HG03575 (cell line): ENCODE measurements at regions not wholly inside any gene's neighbourhood (a gene's known extent, or its start where the extent isn't known, plus 50 kb on each side); places are given as distances from the start of the nearest gene placed in this dataset.

Source experiments
- ATAC-seq: cut with Tn5 transposase; IDR thresholded peaks from one replicate; pipeline ENCODE4 v1.9.1; 2021; ENCODE audit not compliant: unreplicated experiment, insufficient number of reproducible peaks, low FRiP score; ENCODE audit errors: extremely low read depth

- no peak for ATAC-seq
Measured at GRCh38 chr5:173734716-173735115, 118.3 kb upstream of the BOD1 start.

GRCh38 chr5:173735184-173735583, 118.7 kb upstream of the BOD1 start:
- ATAC-seq = no peak

GRCh38 chr5:173735691-173736090, 119.2 kb upstream of the BOD1 start:
- no peak for ATAC-seq

DNA sequence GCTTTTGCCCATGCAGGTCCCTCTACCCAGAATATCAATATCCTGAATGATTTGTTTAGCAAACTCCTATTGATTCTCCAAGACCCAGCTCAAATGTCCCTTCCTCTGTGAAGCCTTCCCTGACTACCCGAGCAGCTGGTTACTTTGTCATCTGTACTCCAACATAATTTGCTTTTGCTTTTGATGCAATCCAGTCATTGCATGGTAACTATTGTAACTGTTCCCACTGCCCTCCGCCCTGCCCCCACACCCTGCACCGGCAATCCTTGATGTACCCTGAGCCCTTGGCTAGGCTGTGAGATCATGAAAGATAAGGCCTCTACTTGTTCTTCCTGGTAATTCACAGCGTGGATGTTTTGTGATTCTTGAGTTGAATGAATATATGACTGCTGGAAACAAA, 119.9 kb upstream of the BOD1 start:
- ATAC-seq = no peak

DNA sequence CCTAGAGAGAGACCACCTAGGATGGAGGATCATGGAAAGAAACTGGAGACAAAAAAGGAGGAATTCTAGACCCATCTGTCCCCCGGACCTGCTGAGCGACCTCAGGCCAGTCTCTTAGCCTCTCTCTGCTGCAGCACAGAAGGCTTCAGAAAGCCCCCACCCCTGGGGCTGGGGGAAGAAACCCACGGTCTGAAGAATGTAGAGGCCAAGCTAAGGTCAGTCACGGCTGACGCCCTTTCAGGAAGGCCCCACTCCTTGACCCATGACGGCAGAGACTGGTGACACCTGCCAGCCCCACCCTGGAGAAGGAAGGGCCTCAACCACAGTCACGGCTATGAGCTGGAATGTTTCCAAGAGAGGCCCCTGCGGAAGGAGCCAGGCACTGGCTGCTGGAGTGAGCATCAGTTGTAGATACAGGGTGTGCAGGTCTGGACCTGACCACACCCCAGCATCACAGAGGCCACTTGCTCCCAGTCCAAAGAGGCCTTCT, 120.5 kb upstream of the BOD1 start:
- peak; percentile 78 for ATAC-seq

DNA sequence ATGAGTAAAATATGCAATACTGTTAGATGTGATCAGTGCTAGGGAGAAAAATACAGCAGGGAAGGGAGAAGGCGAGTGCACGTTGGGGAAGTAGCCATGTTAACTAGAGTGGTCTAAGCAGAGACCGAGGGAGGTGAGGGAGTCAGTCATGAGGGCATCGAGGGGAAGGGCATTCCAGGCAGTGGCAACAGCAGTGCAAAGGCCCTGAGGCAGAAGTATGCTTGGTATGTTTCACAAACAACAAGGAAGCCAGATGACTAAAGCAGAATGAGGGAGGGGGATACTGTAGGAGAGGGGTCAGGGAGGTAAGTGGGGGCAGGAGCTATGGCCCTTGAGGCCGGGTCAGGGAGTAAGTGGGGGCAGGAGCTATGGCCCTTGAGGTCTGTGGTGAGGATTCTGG, 123.3 kb upstream of the BOD1 start:
- ATAC-seq = no peak

DNA sequence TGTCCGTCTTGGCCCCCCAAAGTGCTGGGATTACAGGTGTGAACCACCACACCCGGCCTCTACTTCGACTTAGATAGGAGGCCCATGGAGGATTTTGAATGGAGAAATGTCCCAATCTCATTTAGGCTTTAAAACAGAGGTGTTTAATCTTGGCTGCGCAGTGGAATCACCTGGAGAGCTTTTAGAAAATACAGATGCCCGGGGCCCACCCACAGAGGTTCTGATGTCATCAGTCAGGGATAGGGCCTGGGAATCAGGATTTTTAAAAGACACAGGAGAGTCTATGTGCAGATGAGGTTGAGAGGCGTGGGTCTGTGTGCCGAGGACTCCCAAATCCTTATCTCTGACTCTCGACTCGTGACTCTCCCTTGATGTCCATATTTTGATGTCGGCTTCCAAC, 124.0 kb upstream of the BOD1 start:
- ATAC-seq = no peak

DNA sequence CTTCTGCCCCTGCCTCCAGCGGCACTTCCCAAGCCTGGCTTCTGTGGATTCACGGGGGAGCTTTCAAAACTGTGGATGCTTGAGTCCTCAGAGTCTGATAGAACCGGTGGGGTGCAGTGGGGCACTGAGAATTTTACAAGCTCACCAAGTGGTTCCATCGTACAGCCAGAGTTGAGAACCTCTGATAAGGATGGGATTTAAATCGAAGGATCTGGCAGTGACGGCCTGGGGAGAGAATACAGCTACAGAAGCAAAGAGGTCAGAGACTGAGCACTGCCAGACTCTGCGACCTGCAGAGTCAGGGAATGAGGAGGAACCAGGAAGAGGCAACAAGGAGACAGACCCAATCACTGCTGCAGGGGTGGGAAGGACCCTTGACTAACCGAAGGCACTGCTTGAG, 124.6 kb upstream of the BOD1 start:
- ATAC-seq = no peak

DNA sequence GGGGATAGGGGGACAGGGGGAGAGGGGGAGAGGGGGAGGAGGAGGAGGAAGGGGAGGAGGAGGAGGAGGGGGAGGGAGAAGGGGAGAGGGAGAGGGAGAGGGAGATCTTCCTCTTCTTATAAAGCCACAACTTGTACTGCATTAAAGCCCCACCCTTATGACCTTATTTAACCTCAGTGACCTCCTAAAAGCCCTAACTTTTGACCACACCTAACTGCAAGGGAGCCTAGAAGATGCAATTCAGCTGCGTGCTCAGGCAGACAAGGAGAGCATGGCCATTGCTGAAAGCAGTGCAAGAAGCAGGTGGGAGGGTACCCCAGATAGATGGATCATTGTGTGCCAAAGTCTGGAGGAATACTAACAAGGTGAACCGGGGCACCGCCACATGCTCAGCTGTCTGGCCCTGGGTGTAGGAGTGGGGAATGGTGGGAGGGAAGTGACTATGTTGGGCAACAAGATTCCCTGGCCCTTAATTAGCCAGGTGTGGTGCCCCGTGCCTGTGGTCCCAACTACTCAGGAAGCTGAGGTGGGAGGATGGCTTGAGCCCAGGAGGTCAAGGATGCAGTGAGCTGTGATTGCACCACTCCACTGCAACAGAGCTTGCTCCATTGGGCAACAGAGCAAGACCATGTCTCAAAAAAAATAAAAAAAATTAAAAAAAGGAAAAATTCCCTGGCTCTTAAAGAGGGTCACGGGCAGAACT, 125.4 kb upstream of the BOD1 start:
- no peak for ATAC-seq

- peak; percentile 55 for ATAC-seq
Measured at GRCh38 chr5:173742432-173742816, 126.0 kb upstream of the BOD1 start.

DNA sequence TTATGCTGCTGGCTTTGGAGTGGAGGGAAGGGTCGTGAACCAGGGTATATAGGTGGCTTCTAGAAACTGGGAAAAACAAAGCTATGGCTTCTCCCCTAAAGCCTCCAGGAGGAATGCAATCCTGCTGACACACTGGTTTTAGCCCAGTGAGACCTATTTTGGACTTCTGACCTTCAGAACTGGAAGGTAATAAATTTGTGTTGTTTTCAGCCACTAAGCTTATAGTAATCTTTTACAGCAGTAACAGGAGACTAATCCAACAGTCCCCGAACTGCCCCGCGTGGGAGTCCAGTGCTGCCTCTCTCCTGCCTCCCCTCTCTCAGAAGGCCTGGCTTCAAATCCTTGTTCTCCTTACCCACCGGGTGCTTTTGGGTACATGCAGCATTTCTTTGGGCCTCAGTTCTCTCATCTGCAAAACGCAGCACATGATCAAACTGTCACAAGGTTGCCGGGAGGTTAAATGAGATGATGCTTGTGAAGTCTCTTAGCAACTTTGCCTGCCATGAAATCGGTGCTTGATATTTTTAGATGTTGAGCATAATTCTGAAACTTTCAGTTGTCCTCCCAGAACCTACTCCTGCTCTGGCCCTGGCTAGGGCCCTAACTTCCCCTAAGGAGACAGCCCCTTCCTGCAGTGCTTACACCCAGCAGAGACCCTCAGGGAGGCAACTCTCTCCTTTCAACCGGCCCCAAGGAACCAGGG, 127.3 kb upstream of the BOD1 start:
- no peak for ATAC-seq

- no peak for ATAC-seq
Measured at GRCh38 chr5:173744551-173744950, 128.1 kb upstream of the BOD1 start.

- ATAC-seq = no peak
Measured at GRCh38 chr5:173745123-173745522, 128.7 kb upstream of the BOD1 start.

- ATAC-seq = no peak
Measured at GRCh38 chr5:173745557-173745956, 129.1 kb upstream of the BOD1 start.

- ATAC-seq = no peak
Measured at GRCh38 chr5:173746047-173746646, 129.7 kb upstream of the BOD1 start.

- no peak for ATAC-seq
Measured at GRCh38 chr5:173747876-173748275, 131.4 kb upstream of the BOD1 start.

GRCh38 chr5:173750538-173751265, 134.3 kb upstream of the BOD1 start:
- ATAC-seq = no peak

DNA sequence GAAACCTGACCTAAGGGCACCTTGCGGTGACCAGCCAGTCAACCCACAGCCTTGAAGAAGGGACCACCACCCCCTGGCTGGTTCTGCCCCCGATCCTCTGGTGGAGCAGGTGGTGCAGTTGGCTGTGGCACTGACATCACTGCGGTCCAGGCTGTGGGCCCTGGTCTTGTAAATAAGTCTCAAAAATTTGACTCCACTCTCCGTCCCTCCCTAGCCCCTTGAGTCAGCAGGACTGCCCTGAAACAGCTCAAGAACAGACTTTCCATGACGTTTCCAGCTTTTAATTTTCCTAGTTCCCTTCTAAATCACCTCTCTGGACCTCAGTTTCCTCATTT, 134.8 kb upstream of the BOD1 start:
- no peak for ATAC-seq

DNA sequence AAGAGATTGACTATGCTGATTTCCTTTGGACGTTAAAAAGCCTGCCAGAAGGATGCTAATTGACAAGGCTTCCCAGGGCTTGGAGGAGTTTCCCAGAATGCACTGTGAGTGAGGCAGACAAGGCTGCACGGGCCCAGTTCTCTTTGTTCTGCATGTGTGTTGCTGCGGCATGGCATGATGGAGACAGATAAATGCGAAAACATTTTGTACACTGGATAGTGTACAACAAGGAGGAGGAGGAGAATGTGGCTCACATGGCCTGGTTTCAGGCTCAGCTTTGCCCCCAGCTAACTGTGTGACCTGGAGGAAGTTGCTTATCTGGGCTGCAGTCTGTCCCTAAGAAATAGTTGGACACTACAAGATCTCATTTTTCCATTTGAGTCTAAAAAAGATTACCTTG, 135.5 kb upstream of the CPEB4 start:
- ATAC-seq = no peak
